ENCODE measurements at regions not wholly inside any gene's neighbourhood (a gene's known extent, or its start where the extent isn't known, plus 50 kb on each side); places are given as distances from the start of the nearest gene placed in this dataset.

DNA sequence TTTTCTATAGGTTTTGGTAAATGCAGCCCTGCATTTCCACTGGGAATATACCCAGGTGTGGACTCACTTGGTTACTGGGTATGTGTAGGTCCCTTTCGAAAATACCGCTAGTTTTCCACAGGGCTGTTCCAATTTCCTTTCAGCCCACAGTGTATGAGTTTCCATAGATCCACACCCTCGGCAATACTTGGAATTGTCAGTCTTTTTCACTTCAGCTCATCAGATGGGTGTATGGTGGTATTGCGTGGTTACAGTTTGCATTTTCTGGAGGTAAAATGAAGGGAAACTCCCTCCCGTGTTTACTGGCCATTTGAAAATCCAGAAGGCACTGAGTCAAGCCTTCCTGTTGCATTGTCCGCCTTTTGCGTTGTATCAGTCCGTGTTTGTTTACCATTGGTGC lies 453.6 kb downstream of the CDH26 start:
- H3K4me1 ChIP-seq, result no peaks in the 10 kb centered on the region

DNA sequence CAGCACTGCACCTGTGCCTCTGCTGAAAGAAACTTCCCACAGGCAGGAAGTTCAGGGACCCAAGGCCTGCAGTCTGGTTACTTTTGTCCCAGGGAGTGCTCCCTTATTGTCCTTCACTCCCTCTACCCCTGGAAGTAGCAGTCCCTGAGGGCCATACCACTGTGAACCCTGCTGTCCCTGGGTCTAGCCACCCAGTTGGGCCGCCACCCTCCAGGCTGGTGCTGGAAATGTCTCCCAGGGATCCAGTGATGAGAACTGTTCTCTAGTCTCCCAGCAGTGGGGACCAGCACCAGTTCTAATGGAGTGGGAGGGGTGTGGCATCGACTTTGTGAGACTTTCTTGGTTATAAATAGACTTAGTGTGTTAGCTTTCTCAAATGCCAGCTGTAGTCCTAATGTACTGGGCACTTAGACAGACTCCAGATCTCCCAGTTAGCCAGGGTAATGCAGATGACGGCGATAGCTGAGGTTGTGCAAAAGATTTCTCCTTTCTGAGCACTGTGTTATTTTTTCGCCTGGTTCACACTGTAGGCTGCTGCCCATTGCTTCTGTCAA lies 462.5 kb downstream of the CDH26 start:
- no peak overlapping the region for H3K27ac ChIP-seq
- no peak for DNase-seq
- no peaks in the 10 kb centered on the region for H3K9me3 ChIP-seq (replicated peaks)
- peaks cover 17% of the 10 kb centered on the region for H3K27me3 ChIP-seq
- no peaks in the 10 kb centered on the region for H3K36me3 ChIP-seq
- no peak overlapping the region for H3K4me3 ChIP-seq
- no peaks in the 10 kb centered on the region for H3K4me1 ChIP-seq

More for the DNA sequence above, 453.6 kb downstream of the CDH26 start:
- Histone ChIP-seq H3K36me3 (no peaks in the 10 kb centered on the region), H3K27ac (no peak overlapping the region), H3K9me3 (replicated peaks) (no peaks in the 10 kb centered on the region; the same call in 1 of the 2 replicates), H3K4me3 (no peak overlapping the region), H3K27me3 (peaks cover 8% of the 10 kb centered on the region; the same call in 1 of the 2 replicates)
- no peak for DNase-seq

DNA sequence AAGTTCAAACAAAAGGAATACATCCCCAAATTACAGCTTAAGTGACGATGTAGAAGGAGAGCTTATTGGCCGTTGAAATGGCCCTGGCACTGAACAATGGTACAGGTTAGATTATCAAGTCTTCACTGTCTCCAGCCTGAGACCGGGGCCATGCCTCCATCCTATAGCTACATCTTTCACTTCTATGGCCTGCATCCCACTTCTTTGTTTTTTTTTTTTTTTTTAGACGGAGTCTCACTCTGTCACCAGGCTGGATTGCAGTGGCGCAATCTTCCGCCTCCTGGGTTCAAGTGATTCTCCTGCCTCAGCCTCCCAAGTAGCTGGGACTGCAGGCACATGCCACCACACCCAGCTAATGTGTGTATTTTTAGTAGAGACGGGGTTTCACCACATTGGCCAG lies 464.6 kb downstream of the CDH26 start:
- no peak for DNase-seq
- no peak overlapping the region for H3K4me3 ChIP-seq
- no peaks in the 10 kb centered on the region for H3K4me1 ChIP-seq
- no peaks in the 10 kb centered on the region for H3K9me3 ChIP-seq (replicated peaks)
- no peaks in the 10 kb centered on the region for H3K36me3 ChIP-seq
- H3K27me3 ChIP-seq, result peaks cover 22% of the 10 kb centered on the region
- no peak overlapping the region for H3K27ac ChIP-seq

DNA sequence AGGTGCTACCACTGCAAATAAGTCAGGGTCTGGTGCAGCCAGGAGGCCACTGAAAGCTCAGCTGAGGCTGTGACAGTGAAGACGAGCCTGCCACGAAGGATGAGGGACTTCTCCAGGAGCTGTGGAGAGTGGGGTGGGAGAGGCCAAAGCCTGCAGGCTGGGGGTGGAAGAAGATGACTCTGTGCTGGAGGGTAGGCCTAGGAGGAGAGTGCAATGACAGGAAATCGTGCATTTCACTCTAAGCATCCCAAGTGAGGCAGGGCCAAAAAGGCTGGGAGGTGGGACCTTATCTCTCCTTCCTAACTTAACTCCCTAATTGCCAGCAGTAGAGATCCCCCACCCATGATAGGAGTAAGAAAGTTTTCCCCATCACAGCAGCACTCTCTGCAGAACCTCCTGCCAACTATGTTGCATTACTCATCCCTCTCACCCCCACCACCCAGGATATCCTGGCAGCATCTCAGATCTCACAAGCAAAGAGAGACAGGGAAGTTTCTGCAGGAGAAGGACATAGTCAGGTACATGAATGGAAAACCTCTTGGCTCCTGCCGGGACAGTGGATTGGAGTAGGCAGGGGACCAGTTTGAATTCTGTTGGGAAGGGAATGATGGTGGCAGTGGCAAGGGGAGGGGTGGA lies 466.2 kb downstream of the CDH26 start:
- peaks cover 33% of the 10 kb centered on the region for H3K27me3 ChIP-seq
- H3K4me1 ChIP-seq, result no peaks in the 10 kb centered on the region
- H3K27ac ChIP-seq, result no peak overlapping the region
- no peak overlapping the region for H3K4me3 ChIP-seq
- DNase-seq, result no peak
- H3K9me3 ChIP-seq (replicated peaks), result no peaks in the 10 kb centered on the region
- H3K36me3 ChIP-seq, result no peaks in the 10 kb centered on the region

DNA sequence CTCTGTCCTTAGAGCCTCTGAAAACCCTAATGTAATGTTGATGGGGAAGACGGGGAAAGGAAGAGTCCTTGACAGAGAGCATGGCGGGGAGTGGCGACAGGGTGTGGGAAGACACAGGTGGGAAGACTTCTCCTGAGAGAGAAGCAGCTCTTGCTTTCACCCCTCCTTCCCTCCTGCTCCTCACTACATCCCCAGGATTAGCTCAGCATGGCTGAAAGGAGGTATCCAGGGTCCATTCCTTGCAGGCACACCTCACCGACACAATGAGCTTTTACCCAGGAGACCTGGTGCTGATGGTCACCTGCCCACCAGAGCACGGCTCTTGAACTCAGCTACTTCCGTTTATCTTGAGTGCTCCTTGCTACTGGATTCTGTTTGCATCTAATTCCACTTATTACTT lies 469.3 kb downstream of the CDH26 start:
- Histone ChIP-seq H3K4me3 (no peak overlapping the region), H3K27me3 (peaks cover 32% of the 10 kb centered on the region), H3K9me3 (replicated peaks) (no peaks in the 10 kb centered on the region), H3K27ac (no peak overlapping the region), H3K4me1 (no peaks in the 10 kb centered on the region), H3K36me3 (no peaks in the 10 kb centered on the region)
- DNase-seq, result no peak

DNA sequence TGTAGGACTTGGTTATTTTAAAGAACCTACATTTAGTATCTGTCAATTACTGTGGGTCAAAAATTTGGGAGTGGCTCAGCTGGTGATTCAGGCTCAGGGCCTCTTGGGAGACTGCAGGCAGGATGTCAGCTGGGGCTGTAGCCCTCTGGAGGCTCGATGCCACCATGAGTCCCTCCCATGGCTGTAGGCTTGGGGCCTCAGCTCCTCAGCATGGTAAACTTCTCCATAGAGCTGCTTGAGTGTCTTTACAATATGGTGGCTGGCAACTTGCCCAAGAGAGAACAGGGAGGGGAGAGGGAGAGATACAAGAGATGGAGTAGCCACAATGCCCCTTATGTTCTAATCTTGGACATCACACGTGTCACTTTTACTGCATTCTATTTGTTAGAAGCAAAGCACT lies 470.4 kb downstream of the CDH26 start:
- H3K9me3 ChIP-seq (replicated peaks), result no peaks in the 10 kb centered on the region
- no peaks in the 10 kb centered on the region for H3K36me3 ChIP-seq
- DNase-seq, result peak in 1 of 2 experiments; percentile 27
- H3K27me3 ChIP-seq, result peaks cover 31% of the 10 kb centered on the region; the same call in 1 of the 2 replicates
- H3K4me1 ChIP-seq, result no peaks in the 10 kb centered on the region
- H3K4me3 ChIP-seq, result no peak overlapping the region
- H3K27ac ChIP-seq, result no peak overlapping the region

DNA sequence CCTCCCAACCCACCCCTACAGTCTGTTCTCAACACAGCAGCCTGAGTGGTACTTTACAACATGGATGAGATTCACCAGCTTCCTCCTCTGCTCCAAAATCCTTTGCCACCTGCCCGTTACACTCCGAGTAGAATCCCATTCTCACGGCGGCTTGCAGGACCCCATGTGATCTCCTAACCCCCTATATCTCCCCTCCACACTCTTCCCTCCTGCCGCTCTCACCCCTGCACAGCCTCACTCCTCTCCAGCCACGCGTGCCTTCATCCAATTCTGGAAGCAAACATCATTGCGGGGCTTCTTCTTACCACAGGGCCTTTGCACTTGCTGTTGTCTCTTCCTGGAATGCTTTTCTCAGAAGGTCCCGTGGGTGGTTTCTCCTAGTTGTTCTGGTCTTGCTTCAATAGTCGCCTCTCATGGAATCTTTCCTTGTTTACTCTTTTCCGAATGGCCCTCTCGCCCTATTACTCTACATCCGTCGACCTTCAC lies 472.3 kb downstream of the CDH26 start:
- Histone ChIP-seq H3K9me3 (replicated peaks) (no peaks in the 10 kb centered on the region), H3K36me3 (no peaks in the 10 kb centered on the region), H3K27ac (no peak overlapping the region), H3K4me3 (no peak overlapping the region), H3K4me1 (no peaks in the 10 kb centered on the region), H3K27me3 (peaks cover 21% of the 10 kb centered on the region; the same call in 1 of the 2 replicates)
- DNase-seq, result no peak

DNA sequence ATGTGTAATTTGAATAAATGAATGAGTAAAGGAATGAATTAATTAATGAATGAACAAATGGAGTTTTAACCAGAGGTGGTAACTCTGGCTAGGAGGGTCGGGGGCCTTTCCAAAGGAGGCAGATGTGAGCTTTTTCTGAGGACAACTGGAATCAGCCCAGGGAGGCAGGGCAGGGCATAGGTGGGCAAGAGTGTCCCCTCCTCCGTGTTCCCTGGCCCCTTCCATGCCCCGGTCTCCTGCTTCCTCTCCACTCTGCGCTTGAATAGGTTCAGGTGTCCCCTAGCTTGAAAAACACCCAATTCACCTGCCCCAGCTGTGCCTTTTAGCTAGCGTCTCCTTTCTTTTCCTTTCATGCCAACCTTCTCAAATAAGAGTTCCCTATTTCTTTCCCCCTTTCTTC lies 473.1 kb downstream of the CDH26 start:
- H3K9me3 ChIP-seq (replicated peaks), result no peaks in the 10 kb centered on the region
- H3K4me1 ChIP-seq, result no peaks in the 10 kb centered on the region
- no peaks in the 10 kb centered on the region for H3K36me3 ChIP-seq
- peaks cover 19% of the 10 kb centered on the region; the same call in 1 of the 2 replicates for H3K27me3 ChIP-seq
- DNase-seq, result no peak
- no peak overlapping the region for H3K4me3 ChIP-seq
- no peak overlapping the region for H3K27ac ChIP-seq

DNA sequence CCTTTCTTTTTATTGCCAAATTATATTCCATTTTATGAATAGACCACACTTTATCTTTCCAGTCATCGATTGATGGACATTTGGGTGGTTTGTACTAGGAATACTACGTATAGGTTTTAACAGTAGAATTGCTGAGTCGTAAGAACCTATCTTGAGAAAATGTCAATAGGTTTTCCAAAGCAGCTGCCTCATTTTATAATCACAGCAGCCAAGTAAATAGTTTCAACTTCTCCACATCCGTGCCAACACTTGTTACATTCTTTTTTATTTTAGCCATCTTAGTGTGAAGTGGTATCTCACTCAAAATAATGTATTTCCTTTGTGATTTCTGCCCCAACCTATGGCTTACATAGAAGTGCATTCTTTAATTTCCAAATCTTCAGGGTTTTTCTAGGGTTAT lies 479.2 kb downstream of the CDH26 start:
- Histone ChIP-seq H3K27me3 (no peaks in the 10 kb centered on the region), H3K27ac (no peak overlapping the region), H3K36me3 (no peaks in the 10 kb centered on the region), H3K9me3 (replicated peaks) (no peaks in the 10 kb centered on the region), H3K4me3 (no peak overlapping the region), H3K4me1 (no peaks in the 10 kb centered on the region)
- no peak for DNase-seq

DNA sequence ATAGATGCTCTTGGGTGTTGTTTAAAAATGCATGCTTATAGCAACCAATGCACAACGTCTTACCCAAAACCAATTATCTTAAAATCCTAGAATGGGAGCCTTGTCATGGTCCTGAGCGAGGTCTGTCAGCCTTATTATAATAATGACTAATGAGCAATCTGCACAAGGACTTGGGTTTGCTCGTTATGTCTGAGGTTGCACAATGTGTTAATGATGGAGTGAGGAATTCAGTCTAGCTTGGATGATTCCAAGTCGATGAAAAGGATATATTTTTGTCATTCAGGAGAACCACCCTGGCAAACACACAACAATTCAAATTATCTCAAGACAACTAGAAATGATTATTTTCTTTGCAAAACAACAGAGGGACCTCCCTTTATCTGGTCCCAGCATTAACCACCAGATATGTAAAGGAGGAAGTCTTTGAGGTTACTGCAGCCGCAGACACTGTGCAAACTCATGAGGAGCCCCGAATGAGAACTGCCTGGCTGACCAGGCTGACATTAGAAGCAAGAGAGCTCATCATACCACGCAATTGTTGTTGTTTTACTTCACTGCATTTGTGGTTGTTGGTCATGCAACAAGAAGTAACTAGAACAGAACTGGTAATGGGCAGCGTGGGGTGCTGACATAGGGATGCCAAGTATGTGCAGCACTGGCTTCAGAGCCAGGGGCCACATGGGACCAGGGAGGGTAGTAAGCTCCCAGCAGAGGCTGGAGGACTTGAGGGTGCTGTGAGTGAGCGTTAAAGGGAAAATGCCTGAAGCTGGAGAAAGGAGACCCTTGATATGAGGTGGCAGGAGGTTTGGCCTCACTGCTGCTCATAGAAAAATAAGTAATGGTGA lies 488.3 kb downstream of the CDH26 start:
- DNase-seq, result no peak
- Histone ChIP-seq H3K4me1 (no peaks in the 10 kb centered on the region), H3K27me3 (peaks cover 24% of the 10 kb centered on the region), H3K27ac (no peak overlapping the region), H3K9me3 (replicated peaks) (no peaks in the 10 kb centered on the region), H3K36me3 (no peaks in the 10 kb centered on the region), H3K4me3 (no peak overlapping the region)

DNA sequence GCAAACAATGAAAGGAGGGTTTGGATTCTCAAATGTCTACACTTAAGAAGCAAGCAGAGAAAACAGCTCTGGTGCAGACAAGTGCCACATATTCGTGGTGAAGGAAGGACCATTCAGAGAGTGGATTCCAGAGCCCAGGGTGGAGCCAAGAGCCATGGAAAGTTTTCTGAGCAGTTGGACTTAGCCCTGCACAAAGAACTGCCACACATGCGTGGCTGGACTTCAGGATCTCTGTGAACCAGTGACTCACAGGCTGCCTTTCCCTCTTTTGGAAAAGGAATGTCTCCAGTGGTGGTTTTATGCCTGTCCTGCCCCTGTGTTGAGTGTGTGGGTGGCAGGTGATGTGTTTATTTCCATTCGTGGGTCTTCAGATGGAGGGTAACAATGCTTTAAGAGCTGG lies 489.5 kb downstream of the CDH26 start:
- no peak overlapping the region for H3K27ac ChIP-seq

DNA sequence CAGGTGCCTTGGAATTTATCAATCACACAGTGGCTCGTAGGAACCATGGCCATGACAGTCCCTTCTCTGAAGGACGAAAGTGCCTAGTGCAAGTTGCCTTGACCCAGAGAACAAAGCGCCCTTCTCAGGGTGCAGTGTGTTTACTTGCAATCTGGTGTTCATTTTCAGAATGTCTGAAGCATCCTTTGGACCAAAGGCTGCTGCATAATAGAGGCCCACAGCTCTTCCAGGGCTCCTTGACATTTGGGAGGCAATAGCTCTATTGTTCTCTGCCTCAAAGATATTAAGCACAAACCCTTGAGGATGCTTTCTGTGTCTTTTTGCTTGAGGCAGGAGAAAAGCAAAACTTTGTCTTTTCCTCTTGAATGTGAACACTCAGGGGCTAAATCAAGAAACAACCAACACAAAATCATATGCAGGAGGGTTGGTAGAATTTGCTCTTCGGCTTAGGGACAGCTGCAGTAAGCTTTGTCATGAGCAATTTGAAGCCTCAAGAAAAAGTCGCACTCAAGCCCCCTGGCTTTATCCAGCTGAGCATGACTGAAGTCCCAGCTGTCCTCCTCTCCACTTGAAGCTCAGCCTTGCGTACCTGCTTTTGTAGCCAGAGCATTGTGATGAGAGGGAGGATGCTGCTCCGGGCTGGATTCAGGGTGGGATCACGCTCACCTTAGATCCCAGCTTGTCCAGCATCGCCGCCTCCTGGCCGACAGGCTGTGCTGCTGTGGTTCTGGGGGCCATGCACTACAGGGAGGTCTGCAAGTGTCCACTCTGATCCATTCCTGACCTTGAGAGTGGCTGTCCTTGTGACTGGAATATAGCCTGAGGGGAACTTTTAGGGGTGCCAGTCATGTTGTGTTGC lies 495.4 kb downstream of the CDH26 start:
- Histone ChIP-seq H3K4me3 (no peak overlapping the region), H3K36me3 (no peaks in the 10 kb centered on the region), H3K9me3 (replicated peaks) (no peaks in the 10 kb centered on the region), H3K4me1 (no peaks in the 10 kb centered on the region), H3K27me3 (peaks cover 51% of the 10 kb centered on the region), H3K27ac (no peak overlapping the region)
- DNase-seq, result peak; percentile 34 to 56

More for the DNA sequence above, 489.5 kb downstream of the CDH26 start:
- Histone ChIP-seq H3K36me3 (no peaks in the 10 kb centered on the region), H3K4me3 (no peak overlapping the region), H3K9me3 (replicated peaks) (no peaks in the 10 kb centered on the region), H3K4me1 (no peaks in the 10 kb centered on the region), H3K27me3 (peaks cover 29% of the 10 kb centered on the region)
- DNase-seq, result no peak

DNA sequence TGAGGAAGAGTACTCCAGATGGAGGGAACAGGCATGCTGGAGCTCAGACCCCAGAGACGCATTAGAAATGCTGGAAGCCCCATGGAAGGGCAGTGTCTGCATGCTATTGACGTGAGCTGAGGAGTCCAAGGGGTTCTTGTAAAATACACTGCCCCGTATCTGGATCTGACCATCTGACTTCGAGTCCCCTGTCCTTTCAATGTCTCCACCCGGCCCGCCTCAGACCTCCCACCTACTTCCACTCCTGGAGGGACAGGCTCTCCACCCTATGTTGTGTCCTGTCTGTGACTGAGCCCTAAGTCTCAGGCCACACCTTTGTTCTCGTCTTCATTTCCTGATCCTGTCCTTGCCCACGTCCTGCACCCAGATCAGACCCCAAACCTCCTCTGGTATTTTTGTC lies 496.3 kb downstream of the CDH26 start:
- H3K9me3 ChIP-seq (replicated peaks), result no peaks in the 10 kb centered on the region
- H3K27me3 ChIP-seq, result peaks cover 43% of the 10 kb centered on the region
- H3K36me3 ChIP-seq, result no peaks in the 10 kb centered on the region
- no peak for DNase-seq
- H3K4me3 ChIP-seq, result no peak overlapping the region
- H3K27ac ChIP-seq, result no peak overlapping the region
- H3K4me1 ChIP-seq, result no peaks in the 10 kb centered on the region

DNA sequence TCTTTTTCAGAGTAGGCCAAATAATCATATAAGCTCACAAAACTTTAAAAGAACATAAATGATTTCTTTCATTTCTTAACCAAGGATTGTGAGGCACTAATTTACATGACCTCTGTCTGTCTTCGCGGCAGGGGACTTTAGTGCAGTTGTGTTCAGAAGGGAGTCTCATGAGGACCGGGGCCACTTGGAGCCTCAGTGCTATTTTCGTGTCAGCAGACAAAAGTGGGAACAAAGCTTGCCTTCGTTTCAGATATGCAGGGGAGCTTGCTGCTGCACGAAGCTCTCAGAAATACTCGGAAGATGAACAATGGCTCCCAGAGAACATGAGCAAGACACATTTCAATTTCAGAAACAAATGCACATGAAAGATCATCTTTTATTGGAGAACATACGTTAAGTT lies 497.0 kb downstream of the CDH26 start:
- H3K27me3 ChIP-seq, result peaks cover 38% of the 10 kb centered on the region
- H3K9me3 ChIP-seq (replicated peaks), result no peaks in the 10 kb centered on the region

More for the DNA sequence above, 497.0 kb downstream of the CDH26 start:
- no peak for DNase-seq
- no peak overlapping the region for H3K27ac ChIP-seq
- no peaks in the 10 kb centered on the region for H3K36me3 ChIP-seq
- H3K4me1 ChIP-seq, result no peaks in the 10 kb centered on the region
- H3K4me3 ChIP-seq, result no peak overlapping the region
